ENCODE measurements at regions not wholly inside any gene's neighbourhood (a gene's known extent, or its start where the extent isn't known, plus 50 kb on each side); places are given as distances from the start of the nearest gene placed in this dataset.

- TF ChIP-seq, protein P1, sequence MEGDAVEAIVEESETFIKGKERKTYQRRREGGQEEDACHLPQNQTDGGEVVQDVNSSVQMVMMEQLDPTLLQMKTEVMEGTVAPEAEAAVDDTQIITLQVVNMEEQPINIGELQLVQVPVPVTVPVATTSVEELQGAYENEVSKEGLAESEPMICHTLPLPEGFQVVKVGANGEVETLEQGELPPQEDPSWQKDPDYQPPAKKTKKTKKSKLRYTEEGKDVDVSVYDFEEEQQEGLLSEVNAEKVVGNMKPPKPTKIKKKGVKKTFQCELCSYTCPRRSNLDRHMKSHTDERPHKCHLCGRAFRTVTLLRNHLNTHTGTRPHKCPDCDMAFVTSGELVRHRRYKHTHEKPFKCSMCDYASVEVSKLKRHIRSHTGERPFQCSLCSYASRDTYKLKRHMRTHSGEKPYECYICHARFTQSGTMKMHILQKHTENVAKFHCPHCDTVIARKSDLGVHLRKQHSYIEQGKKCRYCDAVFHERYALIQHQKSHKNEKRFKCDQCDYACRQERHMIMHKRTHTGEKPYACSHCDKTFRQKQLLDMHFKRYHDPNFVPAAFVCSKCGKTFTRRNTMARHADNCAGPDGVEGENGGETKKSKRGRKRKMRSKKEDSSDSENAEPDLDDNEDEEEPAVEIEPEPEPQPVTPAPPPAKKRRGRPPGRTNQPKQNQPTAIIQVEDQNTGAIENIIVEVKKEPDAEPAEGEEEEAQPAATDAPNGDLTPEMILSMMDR (IDR thresholded peaks at IDR 0.05; ENCODE audit: unreplicated experiment in 3 of 3), result no peak
- H3K27ac Mint-ChIP-seq, result no peak overlapping the region
- H3K36me3 Mint-ChIP-seq (ENCODE audit: low read depth), result peaks cover 4% of the 10 kb centered on the region
- H3K27me3 Mint-ChIP-seq (ENCODE audit: low read depth), result no peaks in the 10 kb centered on the region
- no peaks in the 10 kb centered on the region for H3K4me1 Mint-ChIP-seq
- no peaks in the 10 kb centered on the region for H3K9me3 Mint-ChIP-seq
- no peak overlapping the region for H3K4me3 Mint-ChIP-seq
Measured at GRCh38 chr1:245015031-245015430, 139.8 kb upstream of the KIF26B start.

DNA sequence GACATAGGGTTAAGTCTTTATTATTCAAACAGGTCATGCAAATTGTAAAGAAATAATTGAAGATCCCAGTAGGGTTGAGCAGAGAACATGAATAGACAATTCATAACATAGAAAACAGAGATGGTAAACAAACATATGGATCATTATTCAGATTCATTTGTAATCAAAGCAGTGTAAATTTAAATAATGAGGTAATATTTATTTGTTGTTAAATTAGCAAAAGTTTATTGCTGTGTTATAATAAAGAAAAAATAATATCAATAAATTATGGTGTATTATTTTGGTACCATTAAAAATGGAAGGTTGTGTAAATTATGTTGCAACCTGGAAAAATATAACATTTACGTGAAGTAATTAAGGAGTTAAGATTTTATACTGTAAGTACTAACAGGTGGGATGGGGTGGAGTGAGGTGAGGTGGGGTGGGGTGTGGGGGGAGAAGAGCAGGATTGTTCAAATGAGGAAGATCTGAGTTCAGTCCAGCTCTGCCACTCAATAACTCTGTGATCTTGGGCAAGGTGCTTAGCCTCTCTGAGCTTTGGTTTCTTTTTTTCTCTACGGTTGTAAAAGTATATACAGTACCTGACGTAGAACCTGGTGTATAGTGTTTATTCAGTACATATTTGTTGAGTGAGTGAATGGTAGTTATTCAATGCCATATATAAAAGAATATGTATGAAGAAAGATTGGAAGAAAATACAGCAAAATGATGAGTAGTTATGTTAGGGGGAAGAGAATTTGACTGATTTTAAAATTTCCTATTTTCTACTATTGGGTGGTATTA, 140.3 kb upstream of the KIF26B start:
- no peak overlapping the region for H3K4me3 Mint-ChIP-seq
- H3K4me1 Mint-ChIP-seq, result no peaks in the 10 kb centered on the region
- H3K9me3 Mint-ChIP-seq, result no peaks in the 10 kb centered on the region
- H3K36me3 Mint-ChIP-seq (ENCODE audit: low read depth), result peaks cover 5% of the 10 kb centered on the region
- TF ChIP-seq, protein P1 (IDR thresholded peaks at IDR 0.05; ENCODE audit: unreplicated experiment in 3 of 3), result no peak
- H3K27ac Mint-ChIP-seq, result no peak overlapping the region
- H3K27me3 Mint-ChIP-seq (ENCODE audit: low read depth), result no peaks in the 10 kb centered on the region

DNA sequence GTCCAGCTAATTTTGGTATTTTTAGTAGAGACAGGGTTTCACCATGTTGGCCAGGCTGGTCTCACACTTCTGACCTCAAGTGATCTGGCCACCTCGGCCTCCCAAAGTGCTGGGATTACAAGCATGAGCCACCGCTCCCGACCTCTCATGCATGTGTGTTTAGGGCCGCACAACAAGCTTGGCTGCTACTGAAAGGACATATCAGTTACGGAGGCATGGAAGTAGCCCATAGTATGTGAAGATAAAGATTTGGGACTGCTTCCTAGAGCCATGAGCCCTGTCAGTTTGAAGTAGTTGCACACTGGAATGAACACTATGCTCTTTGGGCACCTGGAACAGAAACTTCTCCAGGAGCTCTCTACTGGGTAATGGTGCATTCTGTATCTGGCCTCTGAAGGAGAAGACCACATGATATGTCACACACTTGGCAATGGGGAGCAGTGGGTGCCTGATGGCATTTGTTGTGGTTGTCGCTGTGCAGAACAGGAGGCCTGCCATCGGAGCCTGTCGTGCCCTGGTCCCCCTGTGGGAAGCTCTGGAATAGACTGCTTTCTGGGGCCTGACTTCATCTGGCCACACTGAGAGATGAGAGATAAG, 144.7 kb upstream of the KIF26B start:
- no peaks in the 10 kb centered on the region for H3K27me3 Mint-ChIP-seq (ENCODE audit: low read depth)
- H3K9me3 Mint-ChIP-seq, result no peaks in the 10 kb centered on the region
- no peak overlapping the region for H3K27ac Mint-ChIP-seq
- peaks cover 5% of the 10 kb centered on the region for H3K36me3 Mint-ChIP-seq (ENCODE audit: low read depth)
- TF ChIP-seq, protein P1 (IDR thresholded peaks at IDR 0.05; ENCODE audit: unreplicated experiment in 3 of 3), result no peak
- no peak overlapping the region for H3K4me3 Mint-ChIP-seq
- H3K4me1 Mint-ChIP-seq, result no peaks in the 10 kb centered on the region

DNA sequence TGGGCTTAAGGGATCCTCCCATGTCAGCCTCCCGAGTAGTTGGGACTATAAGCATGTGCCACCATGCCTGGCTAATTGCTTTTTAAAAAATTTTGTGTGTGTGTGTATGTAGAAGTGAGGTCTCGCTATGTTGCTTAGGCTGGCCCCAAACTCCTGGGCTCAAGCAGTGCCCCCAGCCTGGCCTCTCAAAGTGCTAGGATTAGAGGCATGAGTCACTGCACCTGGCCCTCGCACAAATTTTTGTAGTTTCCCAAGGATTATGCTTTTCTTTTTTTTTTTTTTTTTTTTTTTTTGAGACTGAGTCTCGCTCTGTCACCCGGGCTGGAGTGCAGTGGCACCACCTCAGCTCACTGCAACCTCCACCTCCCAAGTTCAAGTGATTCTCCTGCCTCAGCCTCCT, 144.4 kb upstream of the HNRNPU start:
- Mint-ChIP-seq H3K27ac (no peak overlapping the region), H3K4me1 (no peaks in the 10 kb centered on the region), H3K27me3 (ENCODE audit: low read depth) (no peaks in the 10 kb centered on the region), H3K36me3 (ENCODE audit: low read depth) (peaks cover 5% of the 10 kb centered on the region), H3K4me3 (no peak overlapping the region), H3K9me3 (no peaks in the 10 kb centered on the region)
- TF ChIP-seq, protein P1 (IDR thresholded peaks at IDR 0.05; ENCODE audit: unreplicated experiment in 3 of 3), result no peak

DNA sequence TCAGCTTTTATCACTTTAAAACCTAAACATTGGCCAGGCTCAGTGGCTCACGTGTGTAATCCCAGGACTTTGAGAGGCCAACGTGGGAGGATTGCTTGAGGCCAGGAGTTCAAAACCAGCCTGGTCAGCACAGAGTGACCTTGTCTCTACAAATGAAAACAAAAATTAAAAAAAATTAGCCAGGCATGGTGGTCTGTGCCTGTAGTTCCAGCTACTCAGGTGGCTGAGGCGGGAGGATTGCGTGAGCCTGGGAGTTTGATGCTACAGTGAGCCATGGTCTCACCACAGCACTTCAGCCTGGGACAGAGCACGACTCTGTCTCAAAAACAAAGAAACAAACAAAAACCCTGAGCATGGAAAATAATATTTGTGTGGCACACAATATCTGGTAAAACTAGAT, 143.5 kb upstream of the HNRNPU start:
- Mint-ChIP-seq H3K4me3 (no peak overlapping the region), H3K27me3 (ENCODE audit: low read depth) (no peaks in the 10 kb centered on the region), H3K27ac (no peak overlapping the region), H3K4me1 (no peaks in the 10 kb centered on the region), H3K9me3 (no peaks in the 10 kb centered on the region), H3K36me3 (ENCODE audit: low read depth) (peaks cover 5% of the 10 kb centered on the region)
- TF ChIP-seq, protein P1 (IDR thresholded peaks at IDR 0.05; ENCODE audit: unreplicated experiment in 3 of 3), result no peak

DNA sequence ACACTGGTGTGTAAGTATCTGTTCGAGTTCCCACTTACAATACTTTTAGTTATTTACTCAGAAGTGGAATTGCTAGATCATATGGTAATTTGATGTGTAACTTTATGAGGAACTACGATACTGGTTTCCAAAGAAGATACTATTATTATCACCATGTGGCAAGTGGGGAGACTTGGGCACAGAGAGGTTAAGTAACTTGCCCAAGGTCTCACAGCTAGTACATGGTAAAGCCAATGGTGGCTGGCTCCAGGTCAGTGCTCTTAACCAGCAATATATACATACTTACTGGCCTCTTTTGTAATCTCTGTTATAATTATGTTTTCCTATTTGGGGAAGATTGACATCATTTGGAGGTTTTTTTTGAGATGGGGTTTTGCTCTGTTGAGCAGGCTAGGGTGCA, 138.9 kb upstream of the HNRNPU start:
- no peaks in the 10 kb centered on the region for H3K36me3 Mint-ChIP-seq (ENCODE audit: low read depth)
- no peaks in the 10 kb centered on the region for H3K4me1 Mint-ChIP-seq
- no peak overlapping the region for H3K4me3 Mint-ChIP-seq
- no peaks in the 10 kb centered on the region for H3K27me3 Mint-ChIP-seq (ENCODE audit: low read depth)
- TF ChIP-seq, protein P1 (IDR thresholded peaks at IDR 0.05; ENCODE audit: unreplicated experiment in 3 of 3), result no peak
- no peaks in the 10 kb centered on the region for H3K9me3 Mint-ChIP-seq
- H3K27ac Mint-ChIP-seq, result no peak overlapping the region

All from nephron (organoid).